ENCODE measurements at regions not wholly inside any gene's neighbourhood (a gene's known extent, or its start where the extent isn't known, plus 50 kb on each side); places are given as distances from the start of the nearest gene placed in this dataset.

GRCh38 chr9:28547527-28547926, 974.2 kb upstream of the C9orf72 start:
- no peak for TF ChIP-seq CTCF (conservative IDR thresholded peaks at IDR 0.05)
- TF ChIP-seq EZH2 (IDR thresholded peaks at IDR 0.05; ENCODE audit: low read depth): no peak

All from PC-9 (cell line).